Stomach (tissue), 4 donors: ENCODE measurements at regions not wholly inside any gene's neighbourhood (a gene's known extent, or its start where the extent isn't known, plus 50 kb on each side); places are given as distances from the start of the nearest gene placed in this dataset.

Source experiments
- CTCF ChIP-seq, 7 experiments: fragments of 450-650 bp in 4 of 7; fragments of 200-600 bp in 3 of 7; sonication (generic) in 3 of 7; IDR thresholded peaks; one replicate each; pipeline ENCODE4 v1.5.1; 2016 to 2019; ENCODE audit warnings: antibody characterized with exemption in 7 of 7, control low read depth in 2 of 7, mild to moderate bottlenecking in 1 of 7
- EP300 ChIP-seq: sonication (generic); formaldehyde crosslinking; IDR thresholded peaks from one replicate; pipeline ENCODE4 v1.6.1; 2017; ENCODE audit warnings: antibody characterized with exemption
- POLR2A ChIP-seq, 4 donors: fragments of 450-650 bp; IDR thresholded peaks; one replicate each; pipeline ENCODE4 v1.6.1; 2016; ENCODE audit warnings: antibody characterized with exemption in 4 of 4, control low read depth in 2 of 4, mild to moderate bottlenecking in 1 of 4, moderate library complexity in 1 of 4
- POLR2AphosphoS5 ChIP-seq, 3 donors: sonication (generic); formaldehyde crosslinking; IDR thresholded peaks; one replicate each; pipeline ENCODE4 v1.6.1; 2016; ENCODE audit warnings: antibody characterized with exemption in 3 of 3

GRCh38 chr12:131575371-131575770 lies 135.5 kb upstream of the SFSWAP start:
- TF ChIP-seq CTCF (IDR thresholded peaks at IDR 0.05) (no peak), POLR2AphosphoS5 (IDR thresholded peaks at IDR 0.05) (no peak), EP300 (no peak), POLR2A (IDR thresholded peaks at IDR 0.05) (no peak)
